T-helper 1 cell treated with Interleukin-12 subunit alpha and Interleukin-12 subunit beta and Interleukin-4 antibody, amounts not matched to agents 30 ng/mL and 1 ng/mL, for 36 hours (primary cell): ENCODE measurements at regions not wholly inside any gene's neighbourhood (a gene's known extent, or its start where the extent isn't known, plus 50 kb on each side); places are given as distances from the start of the nearest gene placed in this dataset.
"Not testable (repeated sequence)": the region's sequence is repeated elsewhere in the genome, so short reads cannot be mapped to it uniquely, and the experiment has no call there.

Source experiments
- intact Hi-C: fragments of 100-400 bp; cut with micrococcal nuclease; formaldehyde crosslinking; loops from one replicate; pipeline ENCODE4 v1.15.1; 2024

DNA sequence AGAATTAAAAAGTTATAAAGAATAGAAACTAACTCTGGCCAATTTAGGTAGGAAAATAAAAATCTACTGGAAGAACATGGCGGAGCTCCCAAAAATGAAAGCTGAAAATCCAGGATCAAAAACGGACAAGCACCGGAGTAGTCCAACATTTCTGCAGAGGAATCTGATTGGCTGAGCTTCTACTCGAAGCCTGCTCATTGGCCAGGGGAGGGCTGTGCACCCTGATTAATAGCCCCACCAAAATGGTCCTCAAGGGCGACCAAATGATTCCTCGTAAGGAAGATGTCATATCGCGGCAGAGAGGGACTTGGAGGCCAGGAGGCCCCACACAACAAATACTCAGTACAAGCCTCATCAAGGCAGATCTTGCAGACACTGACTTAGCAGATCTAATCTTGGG lies 900.7 kb downstream of the UQCRFS1 start:
- intact Hi-C loops: no loop called here

DNA sequence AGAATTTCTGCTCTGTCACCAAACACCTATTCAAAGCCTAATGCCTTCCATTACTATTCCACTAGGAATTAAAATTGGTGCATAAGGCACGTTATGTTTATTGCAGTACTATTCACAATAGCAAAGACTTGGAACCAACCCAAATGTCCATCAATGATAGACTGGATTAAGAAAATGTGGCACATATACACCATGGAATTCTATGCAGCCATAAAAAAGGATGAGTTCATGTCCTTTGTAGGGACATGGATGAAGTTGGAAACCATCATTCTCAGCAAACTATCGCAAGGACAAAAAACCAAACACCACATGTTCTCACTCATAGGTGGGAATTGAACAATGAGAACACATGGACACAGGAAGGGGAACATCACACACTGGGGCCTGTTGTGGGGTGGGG lies 902.1 kb downstream of the UQCRFS1 start:
- intact Hi-C loops: not testable (repeated sequence)

DNA sequence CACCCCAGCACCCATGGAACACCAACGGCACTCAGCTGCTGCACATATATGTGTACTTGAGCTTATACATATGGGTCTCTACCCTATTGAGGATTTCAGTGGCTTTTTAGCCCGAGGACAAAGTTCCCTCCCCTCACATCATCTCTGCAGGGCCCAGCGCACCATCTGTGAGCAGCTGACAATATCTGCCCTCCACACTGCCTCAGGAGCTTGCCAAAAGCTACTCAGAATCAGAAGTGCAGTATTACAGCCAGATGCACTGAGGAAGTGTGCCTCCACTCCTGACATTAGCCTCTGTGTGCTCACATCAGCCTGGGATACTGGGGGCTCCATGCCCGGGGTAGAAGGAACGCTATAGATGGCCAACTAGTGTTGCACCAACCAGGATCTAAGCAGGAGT lies 903.9 kb downstream of the UQCRFS1 start:
- intact Hi-C loops: no loop called here

DNA sequence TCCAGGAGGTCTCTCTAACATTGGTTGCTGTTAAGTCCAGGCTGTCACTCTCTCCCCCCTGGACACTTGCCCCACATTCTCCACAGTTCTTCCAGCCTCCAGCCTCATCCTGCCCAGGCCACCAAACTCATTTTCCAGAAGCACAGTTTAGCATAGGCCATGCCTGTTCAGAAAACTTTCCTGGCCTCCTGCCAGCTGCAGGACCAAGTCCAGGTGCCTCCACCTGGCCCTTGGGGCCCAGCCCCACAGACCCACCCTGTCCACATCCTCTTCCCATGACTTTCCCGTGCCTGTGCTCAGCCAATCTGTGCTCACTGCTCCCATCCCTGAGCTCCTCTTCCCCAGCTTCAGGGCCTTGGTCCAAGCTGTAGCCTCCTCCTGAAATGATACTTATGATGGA lies 905.0 kb downstream of the UQCRFS1 start:
- intact Hi-C loops: no loop called here

DNA sequence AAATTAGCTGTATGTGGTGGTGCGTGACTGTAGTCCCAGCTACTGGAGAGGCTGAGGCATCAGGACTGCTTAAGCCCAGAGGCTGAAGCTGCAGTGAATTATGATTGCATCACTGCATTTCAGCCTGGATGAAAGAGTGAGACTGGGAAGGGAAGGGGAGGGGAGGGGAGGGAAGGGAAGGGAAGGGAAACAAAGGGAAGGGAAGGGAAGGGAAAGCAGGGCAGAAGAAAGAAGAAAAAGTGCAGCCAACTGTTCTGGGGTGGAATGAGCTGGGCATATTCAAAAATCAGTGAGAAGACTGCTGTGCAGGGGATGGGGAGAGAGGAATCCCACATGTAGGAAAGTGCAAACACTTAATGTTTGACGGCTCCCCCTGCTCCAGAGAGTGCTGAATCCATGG lies 905.5 kb downstream of the UQCRFS1 start:
- intact Hi-C loops: no loop called here

DNA sequence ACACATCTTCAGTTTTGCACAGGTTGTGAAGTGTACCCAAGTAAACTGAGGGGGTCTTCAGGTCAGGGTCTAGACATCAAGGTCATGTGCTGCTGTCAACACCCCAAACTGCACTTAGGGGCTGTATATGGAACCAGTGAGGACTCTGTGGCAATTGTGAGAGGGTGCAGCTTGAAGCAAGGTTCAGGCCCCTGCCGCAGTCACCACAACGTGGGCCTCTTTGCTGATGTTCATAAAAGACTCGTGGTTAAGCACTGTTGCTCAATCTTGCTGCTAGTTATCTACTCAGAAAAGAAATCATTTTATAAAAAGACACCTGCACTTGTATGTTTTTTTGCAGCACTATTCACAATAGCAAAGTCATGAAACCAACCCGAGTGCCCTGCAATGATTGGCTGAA lies 907.4 kb downstream of the UQCRFS1 start:
- intact Hi-C loops: no loop called here

DNA sequence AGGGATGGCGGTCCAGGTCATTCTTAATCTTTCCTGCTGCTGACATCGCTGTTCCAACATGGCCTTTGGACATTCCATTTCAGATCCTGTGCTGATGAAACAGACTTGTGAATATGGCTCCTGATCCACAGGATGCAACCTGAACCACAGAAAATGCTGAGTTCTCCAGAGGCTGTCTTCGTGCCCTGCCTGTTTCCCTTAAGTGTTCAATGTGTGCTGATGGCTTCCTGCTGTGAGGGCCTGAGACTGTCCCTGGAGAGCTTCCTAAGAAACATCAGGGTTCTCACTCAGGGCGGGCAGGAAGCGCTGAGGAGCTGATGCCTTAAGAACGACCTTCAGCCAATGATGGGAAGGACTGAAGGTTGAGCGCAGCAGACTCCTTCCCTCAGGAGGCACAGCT lies 909.4 kb downstream of the UQCRFS1 start:
- intact Hi-C loops: no loop called here

DNA sequence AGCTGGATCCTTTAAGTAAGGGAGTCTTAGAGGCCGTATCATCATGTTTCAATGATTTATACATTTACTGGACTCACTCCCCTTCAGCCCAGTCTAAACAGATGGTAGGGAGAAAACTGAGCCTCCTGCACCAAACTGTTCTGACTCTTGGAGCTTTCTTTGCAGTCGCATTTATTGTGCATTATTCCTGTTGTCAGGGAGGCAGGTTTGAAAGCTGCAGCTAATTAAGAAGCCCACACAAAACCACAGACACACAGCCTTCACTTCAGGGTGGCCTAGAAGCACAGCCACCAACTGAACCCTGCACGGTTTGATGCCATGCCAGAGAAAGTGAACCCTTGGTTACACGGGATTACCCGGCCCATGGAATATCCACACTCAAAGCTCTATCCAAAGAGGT lies 911.0 kb downstream of the UQCRFS1 start:
- intact Hi-C loops: no loop called here

DNA sequence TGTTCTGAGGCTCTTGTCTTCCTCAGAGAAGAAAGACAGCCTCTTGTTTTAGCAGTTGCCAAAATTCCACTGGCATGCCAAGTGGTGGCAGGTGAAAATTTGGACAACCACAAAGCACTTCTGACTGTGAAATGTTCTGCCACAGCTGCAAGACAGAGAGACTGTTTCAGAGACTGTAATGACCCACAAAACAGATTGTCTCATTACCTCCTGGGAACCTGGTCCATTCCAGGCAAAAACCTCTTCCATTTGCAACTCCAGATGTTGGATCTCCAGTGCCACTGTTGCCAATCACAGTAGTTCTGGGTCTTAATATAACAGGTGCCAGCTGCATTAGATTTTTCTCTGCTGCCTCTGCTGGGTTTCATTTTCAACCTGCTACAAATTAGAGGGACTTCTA lies 911.5 kb downstream of the UQCRFS1 start:
- intact Hi-C loops: no loop called here

DNA sequence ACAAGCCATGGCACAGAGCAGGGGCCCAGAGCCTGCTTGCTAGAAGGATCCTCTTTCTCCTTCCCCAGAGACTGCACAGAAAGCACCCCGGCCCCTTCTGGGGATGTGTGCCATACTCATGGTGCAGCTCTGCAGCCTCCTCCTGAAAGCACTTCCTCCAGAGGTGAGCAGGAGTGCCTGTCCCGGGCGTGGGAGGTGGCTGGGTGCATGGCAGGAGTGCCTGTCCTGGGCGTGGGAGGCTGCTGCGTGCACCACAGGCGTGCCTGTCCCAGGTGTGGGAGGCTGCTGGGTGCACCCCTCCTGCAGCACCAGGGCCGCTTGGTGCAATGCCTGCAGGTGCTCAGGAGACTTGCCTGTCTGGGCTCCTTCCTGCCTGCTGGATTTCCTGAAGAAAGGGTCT lies 913.3 kb downstream of the UQCRFS1 start:
- intact Hi-C loops: no loop called here

DNA sequence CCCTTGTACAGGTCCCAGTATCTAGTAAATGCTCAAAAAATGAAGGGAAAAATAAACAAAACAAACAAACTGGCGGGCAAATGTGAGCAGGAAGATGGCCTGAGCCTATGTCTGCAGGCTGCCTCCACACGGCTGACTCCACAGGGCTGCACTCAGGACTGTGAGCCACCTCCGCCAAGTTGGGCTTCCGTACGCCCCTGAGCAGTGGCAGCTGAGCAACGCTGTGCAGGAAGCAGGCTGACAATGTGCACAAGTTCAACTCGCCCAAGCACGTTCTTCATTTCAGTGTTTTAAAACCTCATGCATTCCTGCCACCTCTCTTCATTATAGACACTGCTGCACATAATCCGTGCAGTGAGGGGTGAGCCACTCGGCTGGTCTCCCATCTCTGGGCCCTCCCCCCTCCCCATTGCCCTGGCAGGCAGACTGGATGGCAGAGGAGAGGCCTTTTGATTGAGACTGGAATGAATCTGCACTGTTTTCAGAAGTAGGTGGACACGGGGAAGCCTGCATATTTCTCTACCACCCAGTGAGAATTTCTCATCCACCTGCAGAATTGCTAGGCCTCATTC lies 915.3 kb downstream of the UQCRFS1 start:
- intact Hi-C loops: no loop called here

DNA sequence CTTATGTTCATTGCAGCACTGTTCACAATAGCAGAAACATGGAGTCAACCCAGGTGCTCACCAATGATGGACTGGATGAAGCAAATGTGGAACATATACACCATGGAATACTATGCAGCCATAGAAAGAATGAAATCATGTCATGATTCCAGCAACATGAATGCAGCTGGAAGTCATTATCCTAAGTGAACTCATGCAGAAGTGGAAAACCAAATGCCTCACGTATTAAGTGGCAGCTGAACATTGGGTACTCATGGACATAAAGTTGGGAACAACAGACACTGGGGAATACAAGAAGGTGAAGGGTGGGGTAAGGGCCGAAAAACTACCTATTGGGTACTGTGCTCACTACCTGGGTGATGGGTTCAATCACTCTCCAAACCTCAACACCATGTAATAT lies 915.9 kb downstream of the UQCRFS1 start:
- intact Hi-C loops: no loop called here

DNA sequence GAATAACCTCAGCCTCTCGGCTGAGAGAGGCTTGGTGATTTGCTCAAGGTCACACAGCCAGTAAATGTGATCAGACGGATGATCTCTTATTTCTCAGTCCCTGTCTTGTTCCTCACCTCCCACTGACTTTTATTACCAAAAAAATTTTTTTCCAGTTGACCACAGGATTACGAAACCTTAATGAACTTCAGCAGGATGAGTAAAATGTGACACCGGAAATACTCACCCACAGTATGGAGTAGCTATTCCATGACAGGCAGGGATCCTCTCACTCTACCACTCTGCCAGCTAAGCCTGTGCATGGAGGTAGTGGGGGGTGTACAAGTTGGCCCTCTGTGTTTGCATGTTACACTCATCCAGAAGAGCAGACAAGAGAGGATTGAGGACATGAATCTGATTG lies 916.4 kb downstream of the UQCRFS1 start:
- intact Hi-C loops: no loop called here

DNA sequence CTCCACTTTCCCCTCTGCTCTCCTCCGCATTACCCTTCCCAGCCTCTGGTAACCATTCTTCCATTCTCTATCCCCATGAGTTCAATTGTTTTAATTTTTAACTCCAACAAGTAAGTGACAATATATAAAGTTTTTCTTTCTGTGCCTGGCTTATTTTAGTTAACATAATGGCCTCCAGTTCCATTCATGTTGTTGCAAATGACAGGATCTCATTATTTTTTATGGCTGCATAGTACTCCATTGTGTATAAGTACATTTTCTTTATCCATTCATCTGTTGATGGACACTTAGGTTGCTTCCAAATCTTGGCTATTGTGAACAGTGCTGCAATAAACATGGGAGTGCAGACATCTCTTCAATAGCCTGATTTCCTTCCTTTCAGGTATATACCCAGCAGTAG lies 918.0 kb downstream of the UQCRFS1 start:
- intact Hi-C loops: not testable (repeated sequence)

DNA sequence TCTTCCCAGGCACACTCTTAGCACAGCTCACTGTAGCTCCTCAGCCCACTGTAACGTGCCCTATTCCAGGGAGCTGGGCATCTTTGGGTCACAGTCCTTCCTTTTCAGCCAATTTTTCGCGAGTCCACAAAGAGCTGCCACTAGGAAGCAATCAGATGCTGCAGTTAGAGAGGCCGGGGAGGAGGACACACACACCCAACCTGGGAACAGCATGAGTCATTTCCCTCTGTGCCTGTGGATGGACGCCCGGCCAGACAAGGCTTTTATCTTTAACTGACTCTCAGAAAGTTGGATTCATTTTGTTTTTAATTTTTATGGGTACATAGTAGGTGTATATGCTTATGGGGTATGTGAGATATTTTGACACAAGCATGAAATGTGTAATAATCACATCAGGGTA lies 918.6 kb downstream of the UQCRFS1 start:
- intact Hi-C loops: no loop called here

DNA sequence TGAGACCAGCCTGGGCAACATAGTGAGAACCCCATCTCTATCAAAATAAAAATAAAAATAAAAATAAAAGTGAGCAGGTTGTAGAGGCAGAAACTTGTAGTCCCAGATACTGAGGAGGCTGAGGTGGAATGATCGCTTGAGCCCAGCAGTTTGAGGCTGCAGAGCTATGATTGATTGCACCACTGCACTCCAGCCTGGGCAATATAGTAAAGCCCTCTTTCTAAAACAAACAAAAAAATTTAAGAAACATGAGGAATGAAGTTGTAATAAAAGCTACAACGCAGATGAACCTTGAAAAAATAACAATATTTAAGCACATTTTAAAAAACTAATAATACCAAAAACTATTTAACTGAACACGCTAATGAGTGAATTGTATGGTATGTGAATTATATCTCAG lies 919.3 kb downstream of the UQCRFS1 start:
- intact Hi-C loops: no loop called here

DNA sequence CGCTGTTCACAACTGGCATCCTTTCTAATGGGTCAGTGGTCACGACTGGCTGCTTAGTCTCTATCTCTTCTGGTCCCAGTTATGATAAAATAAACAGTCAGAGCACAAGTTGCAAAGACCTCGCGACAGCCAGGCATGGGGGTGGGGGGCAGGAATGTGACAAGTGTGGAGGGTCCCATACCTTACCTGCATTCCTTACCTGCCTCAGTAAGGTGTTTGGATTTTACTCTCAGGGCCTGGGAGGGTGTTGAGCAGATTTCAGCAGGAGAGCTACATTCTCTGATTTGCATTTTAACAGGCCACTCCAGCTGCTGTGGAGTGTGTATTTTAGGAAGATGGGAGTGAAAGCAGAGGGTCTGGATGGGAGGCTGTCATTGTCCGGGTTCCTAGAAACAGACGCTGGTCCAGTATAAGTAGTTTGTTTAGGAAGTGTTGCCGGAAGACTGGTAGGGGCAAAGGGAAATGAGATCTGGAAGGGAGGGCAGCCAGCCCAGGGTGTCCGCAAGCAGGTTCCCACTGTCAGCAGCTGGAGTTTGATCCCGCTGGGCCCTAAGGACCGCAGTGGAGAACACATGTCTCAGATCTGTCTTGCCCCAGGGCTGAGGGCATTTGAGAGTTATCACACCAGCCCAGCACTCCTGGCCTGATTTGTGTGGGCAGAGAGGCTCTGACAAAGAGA lies 920.0 kb downstream of the UQCRFS1 start:
- intact Hi-C loops: no loop called here

DNA sequence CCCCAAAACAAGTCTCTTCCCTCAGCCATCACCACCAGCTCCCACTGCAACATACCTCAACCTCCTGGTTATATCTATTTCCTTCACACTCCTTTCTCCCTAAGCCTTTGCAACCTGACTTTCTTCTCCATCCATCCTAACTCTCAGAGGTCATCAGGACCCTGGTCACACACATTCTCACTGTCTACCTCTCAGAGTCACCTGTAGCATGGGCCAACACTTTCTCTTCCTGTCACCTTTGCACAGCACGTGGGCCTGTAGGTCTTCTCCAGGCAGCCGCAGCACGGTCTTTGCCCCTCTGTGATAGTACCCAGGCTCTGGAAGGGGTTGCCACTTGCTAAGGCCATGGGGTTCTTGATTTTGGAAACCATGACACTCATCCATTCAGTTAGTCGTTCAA lies 921.1 kb downstream of the UQCRFS1 start:
- intact Hi-C loops: no loop called here

DNA sequence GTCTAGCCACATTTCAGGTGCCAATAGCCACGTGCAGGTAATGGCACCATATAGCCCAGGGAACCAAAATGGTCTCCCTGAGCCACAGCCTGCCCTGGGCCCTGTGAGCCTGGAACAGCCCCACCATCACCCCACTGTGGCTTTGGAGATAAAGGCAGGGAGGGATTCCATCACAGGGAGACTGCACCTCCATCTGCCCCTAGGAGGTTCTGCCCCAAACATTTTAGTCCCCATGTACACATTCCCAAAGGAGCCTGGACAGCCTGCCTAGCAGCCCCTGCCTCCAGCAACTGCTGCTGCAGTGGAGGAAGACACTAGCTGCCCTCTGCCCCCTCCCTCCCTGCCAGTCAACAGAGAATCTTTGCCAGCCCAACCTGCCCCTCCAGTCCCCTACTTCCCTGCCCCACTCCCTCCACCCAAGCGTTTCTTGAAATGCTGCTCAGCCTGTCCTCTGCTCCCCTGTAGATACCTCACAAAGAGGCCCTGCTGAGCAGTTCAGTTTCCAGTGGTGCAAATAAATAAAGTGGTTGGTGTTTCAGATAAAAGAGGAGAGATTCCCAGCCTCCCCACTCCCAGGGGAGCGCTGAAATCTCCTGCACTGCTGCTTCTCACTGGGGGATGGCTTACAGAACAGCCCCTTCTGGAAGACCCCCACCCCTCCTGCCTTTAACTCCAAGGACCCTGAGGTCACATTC lies 921.8 kb downstream of the UQCRFS1 start:
- intact Hi-C loops: no loop called here

DNA sequence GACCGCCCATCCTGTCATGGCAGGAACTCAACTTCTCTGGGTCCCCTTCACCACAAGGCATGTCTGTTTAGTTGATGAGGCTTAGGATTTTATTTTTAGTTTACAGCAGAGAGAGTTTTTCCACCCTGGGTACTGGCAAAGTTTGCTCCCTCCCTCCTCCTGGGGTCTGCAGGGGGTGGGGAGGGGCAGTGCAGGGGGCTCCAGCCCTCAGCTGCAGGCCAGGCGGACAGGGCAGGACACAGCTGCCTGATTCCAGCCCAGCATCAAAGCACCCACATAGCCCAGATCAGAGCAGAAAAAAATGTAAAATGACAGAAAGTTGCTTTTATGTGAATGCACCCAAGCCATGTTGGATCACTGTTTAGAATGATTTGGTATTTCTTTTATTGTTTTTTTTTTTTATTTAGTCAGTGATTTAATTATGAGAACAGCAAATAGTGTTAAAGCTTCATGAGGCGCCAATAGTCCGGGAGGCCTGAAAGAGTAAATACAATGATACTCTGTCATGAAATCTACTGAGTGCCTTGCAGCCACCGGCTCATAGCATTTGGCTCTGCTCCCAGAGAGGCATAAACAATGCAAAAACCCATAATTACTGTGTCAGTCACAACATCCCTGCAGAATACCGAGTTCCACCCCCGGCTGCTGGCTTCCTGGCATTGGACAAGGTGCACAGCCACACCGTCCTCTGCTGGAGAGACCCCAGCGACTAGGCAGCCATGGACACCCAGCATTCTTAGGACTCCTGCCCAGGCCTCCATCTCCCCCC lies 923.5 kb downstream of the UQCRFS1 start:
- intact Hi-C loops: no loop called here

DNA sequence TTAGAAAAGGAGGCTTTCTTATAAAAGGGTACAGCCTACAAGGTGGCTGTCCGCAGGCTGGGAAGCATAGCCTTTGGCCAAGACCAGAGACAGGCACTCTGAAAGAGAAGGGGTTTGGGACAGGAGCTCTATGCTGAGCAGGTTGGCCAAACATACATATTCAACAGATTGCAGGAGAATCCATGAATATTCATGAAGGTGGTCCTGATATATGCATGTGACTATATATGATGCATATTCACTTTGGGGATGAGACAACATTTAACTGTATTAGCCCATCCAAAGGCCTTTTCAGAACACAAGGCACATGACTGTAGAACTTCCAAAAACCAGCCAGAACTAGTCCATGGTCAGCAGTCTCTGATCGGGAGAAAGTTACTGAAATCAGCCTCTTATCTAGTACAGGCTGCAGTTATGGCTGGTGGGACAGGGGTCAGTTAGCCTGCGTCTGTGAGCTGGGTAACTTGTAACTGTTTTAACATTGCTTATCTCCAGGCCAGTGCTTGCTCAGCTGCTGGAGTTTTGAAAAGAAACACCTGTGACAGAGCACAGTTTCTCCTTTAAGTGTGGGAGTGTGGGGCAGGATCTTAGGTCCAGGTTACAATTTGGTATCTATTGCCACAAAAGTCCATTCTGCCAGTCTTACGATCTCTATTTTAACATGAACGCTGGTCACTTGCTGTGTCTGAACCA lies 924.2 kb downstream of the UQCRFS1 start:
- intact Hi-C loops: no loop called here

DNA sequence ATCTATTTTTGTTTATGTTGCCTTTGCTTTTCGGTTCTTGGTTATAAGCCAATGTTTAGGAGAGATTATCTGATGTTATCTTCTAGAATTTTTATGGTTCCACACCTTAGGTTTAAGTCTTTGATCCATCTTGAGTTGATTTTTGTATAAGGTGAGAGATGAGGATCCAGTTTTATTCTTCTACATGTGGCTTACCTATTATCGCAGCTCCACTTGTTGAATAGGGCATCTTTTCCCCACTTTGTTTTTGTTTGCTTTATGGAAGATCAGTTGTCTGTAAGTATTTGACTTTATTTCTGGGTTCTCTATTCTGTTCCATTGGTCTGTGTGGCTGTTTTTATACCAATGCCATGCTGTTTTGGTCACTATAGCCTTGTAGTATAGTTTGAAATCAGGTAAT lies 927.0 kb downstream of the UQCRFS1 start:
- intact Hi-C loops: no loop called here
